ENCODE measurements at regions not wholly inside any gene's neighbourhood (a gene's known extent, or its start where the extent isn't known, plus 50 kb on each side); places are given as distances from the start of the nearest gene placed in this dataset.

DNA sequence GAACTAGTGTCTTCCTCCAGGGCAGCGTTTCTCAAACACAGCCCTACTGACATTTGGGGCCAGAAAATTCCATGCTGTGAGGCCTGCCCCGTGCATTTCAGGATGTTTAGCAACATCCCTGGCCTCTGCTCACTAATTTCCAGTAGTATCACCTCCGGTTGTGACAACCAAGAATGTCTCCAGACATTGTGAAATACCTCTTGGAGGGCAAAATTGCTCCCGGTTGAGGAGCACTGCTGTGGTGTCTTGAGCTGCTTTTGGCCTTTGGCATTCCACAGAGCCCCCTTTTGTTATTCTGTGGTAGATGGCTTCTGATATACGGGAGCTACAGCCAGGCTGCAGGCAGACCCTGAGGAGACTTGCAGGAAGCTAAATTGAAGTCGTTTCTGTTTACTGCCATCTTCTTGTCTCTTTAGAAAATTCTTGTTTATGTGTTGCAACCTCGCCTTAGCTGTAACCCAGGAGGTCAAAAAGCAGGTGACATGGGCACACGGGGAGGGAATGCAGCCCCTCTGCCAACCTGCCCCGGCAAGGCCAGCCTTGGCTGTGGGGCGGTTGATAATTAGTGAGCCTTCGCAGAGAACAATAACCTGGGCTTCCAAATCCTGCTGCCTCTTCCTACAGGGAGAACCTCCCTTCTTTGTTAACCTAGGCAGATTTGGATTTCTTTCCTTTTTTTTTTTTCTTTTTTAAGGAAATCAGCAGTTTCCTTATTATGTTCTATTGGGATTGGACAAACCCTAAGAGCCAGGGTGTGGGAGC is 74.7 kb upstream of the AKT3 start:
- H3K36me3 ChIP-seq = no peaks in the 10 kb centered on the region
- H3K4me3 ChIP-seq = no peak overlapping the region
- 48 to 52% methylated on average over 11 of the region's 11 CpGs for WGBS, 2 donors
- DNase-seq = no peak
- H3K27ac ChIP-seq = no peak overlapping the region
- no peaks in the 10 kb centered on the region for H3K9me3 ChIP-seq
- intact Hi-C loops (cut with DNase I) = no loop called here
- no peaks in the 10 kb centered on the region for H3K27me3 ChIP-seq
- TF ChIP-seq, protein P1, sequence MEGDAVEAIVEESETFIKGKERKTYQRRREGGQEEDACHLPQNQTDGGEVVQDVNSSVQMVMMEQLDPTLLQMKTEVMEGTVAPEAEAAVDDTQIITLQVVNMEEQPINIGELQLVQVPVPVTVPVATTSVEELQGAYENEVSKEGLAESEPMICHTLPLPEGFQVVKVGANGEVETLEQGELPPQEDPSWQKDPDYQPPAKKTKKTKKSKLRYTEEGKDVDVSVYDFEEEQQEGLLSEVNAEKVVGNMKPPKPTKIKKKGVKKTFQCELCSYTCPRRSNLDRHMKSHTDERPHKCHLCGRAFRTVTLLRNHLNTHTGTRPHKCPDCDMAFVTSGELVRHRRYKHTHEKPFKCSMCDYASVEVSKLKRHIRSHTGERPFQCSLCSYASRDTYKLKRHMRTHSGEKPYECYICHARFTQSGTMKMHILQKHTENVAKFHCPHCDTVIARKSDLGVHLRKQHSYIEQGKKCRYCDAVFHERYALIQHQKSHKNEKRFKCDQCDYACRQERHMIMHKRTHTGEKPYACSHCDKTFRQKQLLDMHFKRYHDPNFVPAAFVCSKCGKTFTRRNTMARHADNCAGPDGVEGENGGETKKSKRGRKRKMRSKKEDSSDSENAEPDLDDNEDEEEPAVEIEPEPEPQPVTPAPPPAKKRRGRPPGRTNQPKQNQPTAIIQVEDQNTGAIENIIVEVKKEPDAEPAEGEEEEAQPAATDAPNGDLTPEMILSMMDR (IDR thresholded peaks at IDR 0.05) = no peak
- no peak for TF ChIP-seq POLR2A (IDR thresholded peaks at IDR 0.05)
- H3K4me1 ChIP-seq = peaks cover 0 to 3% (median 0%) of the 10 kb centered on the region in 3 donors

- no peak for DNase-seq
- H3K4me3 ChIP-seq = no peak overlapping the region
- no peaks in the 10 kb centered on the region for H3K9me3 ChIP-seq
- no peaks in the 10 kb centered on the region for H3K27me3 ChIP-seq
- WGBS, 2 donors = 38 to 66% methylated on average over 3 of the region's 3 CpGs
- TF ChIP-seq, protein P1 (IDR thresholded peaks at IDR 0.05) = no peak
- TF ChIP-seq POLR2A (IDR thresholded peaks at IDR 0.05) = no peak
- H3K4me1 ChIP-seq = peaks cover 0 to 3% (median 0%) of the 10 kb centered on the region in 3 donors
- no peak overlapping the region for H3K27ac ChIP-seq
- H3K36me3 ChIP-seq = no peaks in the 10 kb centered on the region
- intact Hi-C loops (cut with DNase I) = no loop called here
Measured at GRCh38 chr1:243924188-243924587, 74.1 kb upstream of the AKT3 start.

GRCh38 chr1:243923292-243924171 is 73.5 kb upstream of the AKT3 start:
- Histone ChIP-seq H3K4me1 (peaks cover 0 to 3% (median 0%) of the 10 kb centered on the region in 3 donors), H3K36me3 (no peaks in the 10 kb centered on the region), H3K9me3 (no peaks in the 10 kb centered on the region), H3K27me3 (peaks cover 0 to 3% (median 0%) of the 10 kb centered on the region in 4 donors), H3K4me3 (no peak overlapping the region), H3K27ac (no peak overlapping the region)
- DNase-seq = no peak
- 77% methylated on average over 10 to 11 of the region's 13 CpGs for WGBS, 2 donors
- intact Hi-C loops (cut with DNase I) = no loop called here
- no peak for TF ChIP-seq POLR2A (IDR thresholded peaks at IDR 0.05)

GRCh38 chr1:243921111-243921510 is 71.1 kb upstream of the AKT3 start:
- H3K27me3 ChIP-seq = peaks cover 0 to 23% (median 0%) of the 10 kb centered on the region in 4 donors
- no peak for DNase-seq
- 0 to 20% methylated on average over 1 of the region's 1 CpG for WGBS, 2 donors
- H3K4me1 ChIP-seq = peaks cover 10 to 21% (median 17%) of the 10 kb centered on the region in 3 donors
- TF ChIP-seq, protein P1 (IDR thresholded peaks at IDR 0.05) = no peak
- no peak for TF ChIP-seq POLR2A (IDR thresholded peaks at IDR 0.05)
- no peaks in the 10 kb centered on the region for H3K36me3 ChIP-seq
- no peaks in the 10 kb centered on the region for H3K9me3 ChIP-seq
- intact Hi-C loops (cut with DNase I) = no loop called here
- H3K27ac ChIP-seq = no peak overlapping the region
- H3K4me3 ChIP-seq = no peak overlapping the region

- intact Hi-C loops (cut with DNase I) = no loop called here
- DNase-seq = no peak
- no peaks in the 10 kb centered on the region for H3K9me3 ChIP-seq
- H3K4me1 ChIP-seq = peaks cover 10 to 21% (median 14%) of the 10 kb centered on the region in 3 donors
- 22 to 29% methylated on average over 10 of the region's 10 CpGs for WGBS, 2 donors
- H3K27ac ChIP-seq = peak overlapping the region in 1 of 4 donors; percentile 16
- H3K4me3 ChIP-seq = peak overlapping the region; percentile 19 to 65 (median 44)
- H3K36me3 ChIP-seq = no peaks in the 10 kb centered on the region
- peaks cover 0 to 44% (median 0%) of the 10 kb centered on the region in 4 donors for H3K27me3 ChIP-seq
- TF ChIP-seq, protein P1 (IDR thresholded peaks at IDR 0.05) = no peak
- no peak for TF ChIP-seq POLR2A (IDR thresholded peaks at IDR 0.05)
Measured at GRCh38 chr1:243917863-243918565, 68.0 kb upstream of the AKT3 start.

Data from esophagus squamous epithelium (tissue), 5 donors.